ENCODE measurements at regions not wholly inside any gene's neighbourhood (a gene's known extent, or its start where the extent isn't known, plus 50 kb on each side); places are given as distances from the start of the nearest gene placed in this dataset.
"Not testable (repeated sequence)": the region's sequence is repeated elsewhere in the genome, so short reads cannot be mapped to it uniquely, and the experiment has no call there.

GRCh38 chr10:36425131-36425797 lies 700.1 kb upstream of the ANKRD30A start:
- no peak for DNase-seq (ENCODE audit: low read depth)
- H3K4me3 ChIP-seq (ENCODE audit: low read depth, low read length) = no peak overlapping the region
- TF ChIP-seq CTCF (IDR thresholded peaks at IDR 0.05; ENCODE audit: insufficient read depth, low read depth, low read length, missing control alignments) = no peak

- no peak for TF ChIP-seq CTCF (IDR thresholded peaks at IDR 0.05; ENCODE audit: insufficient read depth, low read depth, low read length, missing control alignments)
Observed at GRCh38 chr10:36424502-36424901, 700.9 kb upstream of the ANKRD30A start.

GRCh38 chr10:36423821-36424248 lies 701.6 kb upstream of the ANKRD30A start:
- TF ChIP-seq CTCF (IDR thresholded peaks at IDR 0.05; ENCODE audit: insufficient read depth, low read depth, low read length, missing control alignments) = no peak
- DNase-seq (ENCODE audit: low read depth) = no peak
- no peak overlapping the region for H3K4me3 ChIP-seq (ENCODE audit: low read depth, low read length)

More at GRCh38 chr10:36424502-36424901, 700.9 kb upstream of the ANKRD30A start:
- H3K4me3 ChIP-seq (ENCODE audit: low read depth, low read length) = no peak overlapping the region
- no peak for DNase-seq (ENCODE audit: low read depth)

- TF ChIP-seq CTCF (IDR thresholded peaks at IDR 0.05; ENCODE audit: insufficient read depth, low read depth, low read length, missing control alignments) = no peak
- no peak for DNase-seq (ENCODE audit: low read depth)
- no peak overlapping the region for H3K4me3 ChIP-seq (ENCODE audit: low read depth, low read length)
Observed at GRCh38 chr10:36421992-36422391, 703.4 kb upstream of the ANKRD30A start.

GRCh38 chr10:36416513-36416912 lies 708.9 kb upstream of the ANKRD30A start:
- no peak overlapping the region for H3K4me3 ChIP-seq (ENCODE audit: low read depth, low read length)
- TF ChIP-seq CTCF (IDR thresholded peaks at IDR 0.05; ENCODE audit: insufficient read depth, low read depth, low read length, missing control alignments) = no peak
- DNase-seq (ENCODE audit: low read depth) = no peak

- H3K4me3 ChIP-seq (ENCODE audit: low read depth, low read length) = no peak overlapping the region
- no peak for DNase-seq (ENCODE audit: low read depth)
- no peak for TF ChIP-seq CTCF (IDR thresholded peaks at IDR 0.05; ENCODE audit: insufficient read depth, low read depth, low read length, missing control alignments)
Observed at GRCh38 chr10:36412942-36413341, 712.5 kb upstream of the ANKRD30A start.

- H3K4me3 ChIP-seq (ENCODE audit: low read depth, low read length); DNase-seq (ENCODE audit: low read depth): not testable (repeated sequence)
Observed at GRCh38 chr10:36400238-36400637, 725.2 kb upstream of the ANKRD30A start.
